Activated T-helper 2 cell treated with anti-CD3 and anti-CD28 coated beads, Interferon-gamma antibody, Interleukin-2, Interleukin-4, amounts not matched to agents 10 μg/mL and 5 μg/mL and 100 μg/mL, durations not matched to agents 14 hours and 24 hours and 36 hours (primary cell): ENCODE measurements at regions not wholly inside any gene's neighbourhood (a gene's known extent, or its start where the extent isn't known, plus 50 kb on each side); places are given as distances from the start of the nearest gene placed in this dataset.

ENCODE experiments used
- DNase-seq: peaks from one replicate; pipeline ENCODE4 v3.0.0; 2021; ENCODE audit warnings: low spot score
- H3K27ac Mint-ChIP-seq: one replicate; pipeline ENCODE4 v1.8.0; 2021; ENCODE audit warnings: mixed read lengths
- H3K27me3 Mint-ChIP-seq: one replicate; pipeline ENCODE4 v1.8.0; 2021; ENCODE audit warnings: low read depth, mixed read lengths
- H3K36me3 Mint-ChIP-seq: one replicate; pipeline ENCODE4 v1.8.0; 2021; ENCODE audit warnings: low read depth, mixed read lengths
- H3K4me1 Mint-ChIP-seq: one replicate; pipeline ENCODE4 v1.8.0; 2021; ENCODE audit warnings: low read depth, mixed read lengths
- H3K4me3 Mint-ChIP-seq: one replicate; pipeline ENCODE4 v1.8.0; 2021; ENCODE audit warnings: low read depth, mild to moderate bottlenecking, moderate library complexity, mixed read lengths
- H3K9me3 Mint-ChIP-seq: one replicate; pipeline ENCODE4 v1.8.0; 2021; ENCODE audit warnings: mixed read lengths
- intact Hi-C: fragments of 100-400 bp; cut with micrococcal nuclease; formaldehyde crosslinking; loops from one replicate; pipeline ENCODE4 v1.15.1; 2023

DNA sequence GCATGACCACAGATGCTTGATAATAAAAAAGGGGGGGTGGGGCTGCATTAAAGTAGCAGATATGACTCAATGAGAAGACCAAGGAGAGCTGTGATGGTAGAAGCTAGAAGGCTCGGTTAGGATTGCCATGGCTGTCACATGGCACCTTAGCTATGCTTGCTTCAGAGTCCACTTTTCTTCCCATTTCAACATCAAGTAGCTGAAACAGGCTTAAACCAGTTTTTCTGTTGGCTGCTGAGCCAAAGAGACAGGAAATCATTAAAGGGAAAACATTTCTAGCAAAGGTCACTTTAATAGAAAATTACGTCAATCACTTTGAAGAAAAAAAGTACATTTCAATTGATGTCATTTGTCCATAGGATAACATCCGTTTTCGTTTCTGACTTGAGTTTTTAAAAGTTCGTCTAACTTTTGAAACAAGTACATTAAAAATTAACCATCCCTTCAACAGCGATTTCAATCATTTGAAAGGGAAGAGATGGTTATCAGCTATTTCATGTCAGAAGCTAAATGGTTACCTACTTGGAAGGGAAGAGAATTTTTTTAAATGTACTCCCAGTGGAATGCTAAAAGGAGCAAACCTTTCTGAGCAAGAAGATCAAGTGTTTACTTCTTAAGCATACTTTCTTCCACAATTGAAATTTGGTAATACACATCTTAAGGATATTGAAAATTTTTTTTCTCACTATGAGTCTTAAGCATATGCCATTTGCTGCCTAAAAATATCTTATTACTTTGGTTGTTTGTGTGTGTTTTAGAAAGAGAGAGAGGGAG, 488.1 kb upstream of the PRMT6 start:
- H3K36me3 Mint-ChIP-seq, result no peaks in the 10 kb centered on the region

DNA sequence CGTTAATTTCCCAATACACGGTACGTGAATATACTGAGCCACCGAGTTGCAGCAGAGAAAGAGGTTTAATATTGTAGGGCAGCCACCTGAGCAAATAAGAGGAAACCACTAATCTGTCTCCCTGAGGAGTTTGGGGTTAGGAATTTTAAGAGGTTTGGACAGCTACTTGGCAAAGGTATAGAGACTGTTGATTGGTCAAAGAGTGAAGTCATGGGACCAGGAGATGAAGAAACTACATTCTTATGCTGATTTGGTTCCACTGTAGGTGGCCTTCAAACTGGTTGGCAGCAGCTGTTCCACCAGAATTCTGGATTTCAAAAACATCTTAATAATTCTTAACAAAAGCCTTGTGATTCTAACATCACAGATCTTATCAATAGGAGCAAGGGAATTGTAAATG, 485.4 kb upstream of the PRMT6 start:
- Mint-ChIP-seq H3K4me3 (no peak overlapping the region), H3K9me3 (peaks cover 20% of the 10 kb centered on the region), H3K27me3 (no peaks in the 10 kb centered on the region), H3K27ac (no peak overlapping the region), H3K4me1 (no peaks in the 10 kb centered on the region), H3K36me3 (no peaks in the 10 kb centered on the region)
- intact Hi-C loops, result no loop called here
- no peak for DNase-seq

More for the DNA sequence above, 488.1 kb upstream of the PRMT6 start:
- no peak overlapping the region for H3K4me3 Mint-ChIP-seq
- H3K27me3 Mint-ChIP-seq, result no peaks in the 10 kb centered on the region
- no peak overlapping the region for H3K27ac Mint-ChIP-seq
- no peak for DNase-seq
- H3K4me1 Mint-ChIP-seq, result no peaks in the 10 kb centered on the region
- intact Hi-C loops, result no loop called here
- H3K9me3 Mint-ChIP-seq, result peaks cover 22% of the 10 kb centered on the region

DNA sequence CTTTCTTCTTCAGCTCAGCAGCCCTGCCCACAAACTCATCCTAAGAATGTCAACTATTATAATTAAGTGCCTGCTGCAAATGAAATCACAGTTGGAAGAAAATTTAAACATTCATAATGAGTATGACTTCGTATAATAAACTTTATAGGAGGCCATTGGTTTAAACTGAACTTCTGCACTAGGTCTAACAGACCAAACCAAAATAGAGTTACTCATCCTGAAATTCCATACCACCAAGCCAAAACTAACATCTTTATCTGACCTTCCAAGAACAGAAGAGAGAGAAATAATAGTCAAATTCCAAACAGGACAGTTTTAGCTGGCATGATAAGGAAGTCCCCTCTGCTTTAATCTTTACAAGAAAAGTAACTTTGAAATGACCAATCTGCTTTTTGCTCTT, 472.4 kb upstream of the PRMT6 start:
- Mint-ChIP-seq H3K36me3 (no peaks in the 10 kb centered on the region), H3K27me3 (no peaks in the 10 kb centered on the region), H3K9me3 (peaks cover 34% of the 10 kb centered on the region), H3K27ac (no peak overlapping the region), H3K4me1 (no peaks in the 10 kb centered on the region), H3K4me3 (no peak overlapping the region)
- intact Hi-C loops, result no loop called here
- DNase-seq, result no peak

DNA sequence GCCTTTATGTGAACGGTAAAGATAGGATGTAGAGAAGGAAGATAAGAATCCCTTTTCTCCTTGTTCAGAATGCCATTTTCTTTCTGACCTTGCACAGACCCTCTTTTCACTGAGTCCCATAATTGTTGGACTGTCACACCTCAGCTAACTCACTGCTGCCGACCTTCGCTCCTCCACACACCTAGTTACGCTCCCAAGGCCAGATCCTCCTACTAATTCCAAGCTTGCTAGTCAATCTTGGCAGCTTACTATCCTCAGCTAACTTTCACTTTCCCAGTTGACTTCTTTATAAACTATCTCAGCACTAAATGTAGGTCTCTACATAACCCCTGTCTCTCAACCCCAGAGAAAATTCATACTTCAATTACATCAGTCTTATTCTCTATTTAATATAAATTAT, 471.8 kb upstream of the PRMT6 start:
- intact Hi-C loops, result no loop called here
- Mint-ChIP-seq H3K27me3 (no peaks in the 10 kb centered on the region), H3K4me3 (no peak overlapping the region), H3K36me3 (no peaks in the 10 kb centered on the region), H3K4me1 (no peaks in the 10 kb centered on the region), H3K9me3 (peaks cover 33% of the 10 kb centered on the region), H3K27ac (no peak overlapping the region)
- no peak for DNase-seq

DNA sequence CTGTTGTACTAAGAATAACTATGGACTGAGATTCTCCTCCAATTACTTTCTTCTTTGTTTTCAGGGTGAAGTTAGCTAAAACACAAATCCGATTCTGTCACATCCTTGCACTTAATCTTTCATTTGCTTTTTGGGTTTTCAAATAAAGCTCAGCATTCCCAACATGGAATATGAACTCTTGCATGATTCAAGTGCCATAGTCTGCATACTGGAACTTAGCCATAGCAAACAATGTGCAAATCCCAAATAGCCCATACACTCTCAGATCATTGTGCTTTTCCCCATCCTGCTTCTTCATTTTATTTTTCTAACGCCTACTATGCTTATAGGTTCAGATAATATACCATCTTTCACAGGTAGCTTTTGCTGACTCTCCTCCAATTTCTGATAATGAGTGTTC, 455.8 kb upstream of the PRMT6 start:
- intact Hi-C loops, result no loop called here
- no peaks in the 10 kb centered on the region for H3K27me3 Mint-ChIP-seq
- H3K27ac Mint-ChIP-seq, result no peak overlapping the region
- H3K4me3 Mint-ChIP-seq, result no peak overlapping the region
- no peaks in the 10 kb centered on the region for H3K36me3 Mint-ChIP-seq
- DNase-seq, result no peak
- no peaks in the 10 kb centered on the region for H3K4me1 Mint-ChIP-seq
- H3K9me3 Mint-ChIP-seq, result peaks cover 20% of the 10 kb centered on the region

DNA sequence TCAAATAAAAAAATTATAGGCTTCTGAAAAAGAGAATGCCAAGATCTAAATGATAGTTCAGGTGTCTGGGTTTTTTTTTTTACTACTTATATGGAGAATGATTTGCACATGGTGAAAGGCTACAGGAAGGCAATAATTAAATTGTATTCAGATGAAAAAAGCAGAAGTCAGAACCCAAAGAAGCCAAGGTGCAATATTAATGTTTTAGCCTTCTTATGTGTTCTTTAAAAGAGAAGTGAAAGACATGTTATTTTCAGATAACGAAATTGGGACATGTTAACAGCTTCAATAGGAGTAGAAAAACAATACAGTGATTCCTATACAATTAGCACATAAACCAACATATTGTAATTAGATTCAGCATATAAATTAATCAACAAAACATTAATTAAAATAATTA, 452.9 kb upstream of the PRMT6 start:
- intact Hi-C loops, result no loop called here
- Mint-ChIP-seq H3K4me3 (no peak overlapping the region), H3K9me3 (peaks cover 19% of the 10 kb centered on the region), H3K36me3 (no peaks in the 10 kb centered on the region), H3K27ac (no peak overlapping the region), H3K27me3 (no peaks in the 10 kb centered on the region), H3K4me1 (no peaks in the 10 kb centered on the region)
- no peak for DNase-seq

DNA sequence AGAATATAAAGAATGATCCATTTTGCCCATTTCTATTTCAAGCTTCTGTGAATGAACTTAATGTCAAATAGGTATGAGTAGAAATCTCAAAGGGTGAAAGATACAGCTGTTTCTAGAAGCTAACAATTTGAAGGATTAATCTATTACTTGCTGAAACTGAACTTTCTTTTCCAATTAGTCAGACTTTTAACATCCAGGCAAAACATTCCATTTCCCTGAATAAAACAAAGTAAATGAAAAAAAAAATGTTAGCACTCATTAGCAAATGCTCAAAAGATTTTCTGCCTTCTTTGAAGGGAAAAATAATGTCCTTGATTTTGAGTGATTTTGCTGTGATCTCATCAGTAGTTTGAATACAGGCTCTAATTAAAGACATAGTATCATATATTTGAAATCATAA, 447.6 kb upstream of the PRMT6 start:
- Mint-ChIP-seq H3K36me3 (no peaks in the 10 kb centered on the region), H3K27me3 (no peaks in the 10 kb centered on the region), H3K9me3 (peaks cover 8% of the 10 kb centered on the region), H3K4me3 (no peak overlapping the region), H3K4me1 (no peaks in the 10 kb centered on the region), H3K27ac (no peak overlapping the region)
- intact Hi-C loops, result no loop called here
- no peak for DNase-seq

DNA sequence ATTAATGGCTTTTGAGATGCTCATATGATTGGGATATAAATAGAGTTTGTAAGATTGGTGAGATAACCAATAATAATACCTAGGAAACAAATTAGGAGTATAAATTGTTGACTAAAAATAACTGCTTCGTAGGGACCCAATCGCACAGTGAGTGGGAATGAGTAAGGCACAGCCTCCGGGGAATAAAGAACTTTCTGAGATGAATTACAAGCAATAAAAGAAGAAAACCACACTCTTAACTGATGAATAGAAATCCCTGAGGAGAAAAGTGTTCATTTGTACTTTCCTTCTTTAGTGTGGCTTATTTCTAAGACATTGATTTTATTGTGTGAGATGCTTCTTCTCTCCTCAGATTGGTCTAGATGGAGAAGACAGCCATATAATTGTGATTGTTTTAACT, 443.4 kb upstream of the PRMT6 start:
- Mint-ChIP-seq H3K27ac (no peak overlapping the region), H3K27me3 (no peaks in the 10 kb centered on the region), H3K4me1 (no peaks in the 10 kb centered on the region), H3K9me3 (peaks cover 10% of the 10 kb centered on the region), H3K36me3 (no peaks in the 10 kb centered on the region), H3K4me3 (no peak overlapping the region)
- no peak for DNase-seq
- intact Hi-C loops, result no loop called here

DNA sequence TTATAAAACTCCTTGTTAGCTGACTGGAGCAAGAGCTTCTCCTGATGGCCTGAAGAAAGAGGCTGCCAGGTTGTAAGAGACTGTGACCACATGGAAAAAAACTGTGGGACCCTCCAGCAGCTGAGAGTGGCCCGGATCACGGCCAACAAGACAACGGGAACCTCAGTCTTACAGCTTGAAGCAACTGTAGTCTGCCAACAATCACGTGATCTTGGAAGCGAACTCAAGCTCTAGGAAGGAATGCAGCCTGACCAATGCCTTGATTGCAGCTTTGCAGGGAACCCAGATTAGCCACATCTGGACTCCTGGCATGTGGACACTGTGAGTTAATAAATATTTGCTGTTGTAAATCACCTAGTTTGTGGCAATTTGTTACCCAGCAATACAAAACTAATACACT, 442.6 kb upstream of the PRMT6 start:
- H3K36me3 Mint-ChIP-seq, result no peaks in the 10 kb centered on the region
- H3K4me1 Mint-ChIP-seq, result no peaks in the 10 kb centered on the region
- intact Hi-C loops, result no loop called here
- no peak for DNase-seq
- peaks cover 15% of the 10 kb centered on the region for H3K9me3 Mint-ChIP-seq
- no peaks in the 10 kb centered on the region for H3K27me3 Mint-ChIP-seq
- H3K4me3 Mint-ChIP-seq, result no peak overlapping the region
- H3K27ac Mint-ChIP-seq, result no peak overlapping the region

DNA sequence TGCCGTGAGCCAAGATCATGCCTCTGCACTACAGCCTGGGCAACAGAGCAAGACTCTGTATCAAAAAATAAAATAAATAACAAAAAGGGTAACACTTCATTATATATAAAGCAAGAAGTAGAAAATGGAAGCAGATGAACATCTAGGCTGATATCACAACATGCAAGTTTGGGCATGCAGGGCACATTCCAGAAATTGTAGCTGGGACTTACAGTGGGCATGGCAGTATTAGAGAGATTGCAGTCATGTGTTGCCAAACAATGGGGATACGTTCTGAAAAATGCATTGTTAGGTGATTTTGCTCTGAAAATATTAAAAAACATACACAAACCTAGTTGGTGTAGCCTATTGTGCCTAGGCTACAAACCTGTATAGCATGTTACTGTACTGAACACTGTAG, 441.0 kb upstream of the PRMT6 start:
- no peaks in the 10 kb centered on the region for H3K27me3 Mint-ChIP-seq
- H3K4me3 Mint-ChIP-seq, result no peak overlapping the region
- H3K9me3 Mint-ChIP-seq, result peaks cover 13% of the 10 kb centered on the region
- DNase-seq, result no peak
- no peak overlapping the region for H3K27ac Mint-ChIP-seq
- no peaks in the 10 kb centered on the region for H3K36me3 Mint-ChIP-seq
- intact Hi-C loops, result no loop called here
- H3K4me1 Mint-ChIP-seq, result no peaks in the 10 kb centered on the region

DNA sequence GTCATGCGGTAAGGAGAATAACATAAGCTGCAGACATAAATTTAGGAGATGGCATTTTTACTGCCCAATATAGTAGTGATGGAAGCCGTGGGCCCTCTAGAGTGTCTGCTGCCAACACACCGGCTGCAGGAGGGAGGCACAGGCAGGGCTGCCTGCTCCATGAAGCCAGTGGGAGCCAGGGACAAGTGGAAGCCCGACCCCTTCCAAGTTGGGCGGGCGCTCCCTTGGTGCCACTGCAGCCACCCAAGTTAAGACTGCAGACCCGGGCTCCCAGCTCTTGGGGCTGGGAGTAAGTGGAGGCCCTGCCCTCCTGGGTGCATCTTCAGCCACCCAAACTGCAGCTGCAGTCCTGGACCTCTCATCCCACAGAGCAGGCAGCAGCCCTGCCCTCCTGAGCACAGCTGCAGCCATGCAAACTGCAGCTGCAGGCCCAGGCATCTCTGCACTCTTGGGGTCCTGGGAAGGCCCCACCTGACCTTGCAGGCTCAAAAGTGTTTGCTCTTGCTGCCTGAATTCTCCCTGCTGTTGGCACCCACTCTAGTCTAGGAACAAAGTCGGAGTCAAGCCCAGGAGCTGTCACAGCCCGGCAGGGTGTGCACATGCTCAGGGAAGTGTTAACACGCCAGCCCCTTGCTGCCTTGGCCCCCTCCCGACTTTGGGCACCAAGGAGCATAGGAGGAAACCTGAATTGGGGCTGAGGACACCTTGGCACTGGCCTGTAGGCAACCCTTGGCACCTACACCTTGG, 437.2 kb upstream of the PRMT6 start:
- Mint-ChIP-seq H3K27ac (no peak overlapping the region), H3K9me3 (peaks cover 14% of the 10 kb centered on the region)

DNA sequence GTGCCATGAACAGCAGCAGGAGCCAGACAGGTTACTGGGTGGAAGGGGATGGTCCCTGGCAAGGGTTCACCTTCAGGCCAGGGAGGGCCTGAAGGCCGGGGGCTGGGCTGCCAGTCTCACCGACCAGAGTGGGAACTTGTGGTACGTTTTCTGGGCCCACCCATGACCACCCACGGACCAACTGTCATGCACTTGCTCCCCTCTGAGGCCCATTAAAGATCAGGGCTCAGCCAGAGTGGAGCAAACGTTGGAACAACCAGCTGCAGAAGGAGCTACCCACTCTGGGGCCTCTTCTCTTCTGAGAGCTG, 436.7 kb upstream of the PRMT6 start:
- Mint-ChIP-seq H3K4me3 (no peak overlapping the region), H3K27me3 (no peaks in the 10 kb centered on the region), H3K4me1 (no peaks in the 10 kb centered on the region), H3K9me3 (peaks cover 17% of the 10 kb centered on the region), H3K27ac (no peak overlapping the region), H3K36me3 (no peaks in the 10 kb centered on the region)
- intact Hi-C loops, result no loop called here
- no peak for DNase-seq

More for the DNA sequence above, 437.2 kb upstream of the PRMT6 start:
- Mint-ChIP-seq H3K36me3 (no peaks in the 10 kb centered on the region), H3K27me3 (no peaks in the 10 kb centered on the region), H3K4me1 (no peaks in the 10 kb centered on the region), H3K4me3 (no peak overlapping the region)
- DNase-seq, result no peak
- intact Hi-C loops, result no loop called here

DNA sequence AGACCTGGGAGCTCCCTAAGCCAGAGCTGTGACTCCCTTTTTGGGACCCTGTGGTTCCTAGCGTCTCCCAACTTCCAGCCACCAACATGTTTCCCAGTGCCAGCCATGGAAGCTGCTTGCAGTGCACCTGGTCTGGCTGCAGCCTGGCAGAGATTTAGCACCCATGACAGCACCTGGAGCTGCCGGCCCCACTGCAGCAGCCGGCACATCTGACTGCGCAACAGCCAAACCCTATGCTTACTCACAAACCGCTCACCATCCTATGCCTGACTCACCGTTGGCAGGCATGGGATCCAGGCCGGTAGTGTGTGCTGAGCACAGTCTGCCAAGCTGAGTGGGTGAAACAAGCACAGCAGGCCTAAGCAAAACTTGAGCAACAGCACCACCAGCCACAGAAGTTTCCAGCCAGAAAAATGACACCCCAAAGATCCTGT, 435.9 kb upstream of the PRMT6 start:
- Mint-ChIP-seq H3K27ac (no peak overlapping the region), H3K4me1 (no peaks in the 10 kb centered on the region), H3K27me3 (no peaks in the 10 kb centered on the region), H3K9me3 (peaks cover 24% of the 10 kb centered on the region), H3K4me3 (no peak overlapping the region), H3K36me3 (no peaks in the 10 kb centered on the region)
- no peak for DNase-seq
- intact Hi-C loops, result no loop called here
